Spinal cord (tissue), 9 donors: ENCODE measurements at regions not wholly inside any gene's neighbourhood (a gene's known extent, or its start where the extent isn't known, plus 50 kb on each side); places are given as distances from the start of the nearest gene placed in this dataset.
"Not testable (repeated sequence)": the region's sequence is repeated elsewhere in the genome, so short reads cannot be mapped to it uniquely, and the experiment has no call there.

Source experiments
- DNase-seq, 6 donors: peaks; one replicate each; pipeline versions ENCODE4 v3.0.0 to v3.0.0-alpha.2; 2013 to 2015; ENCODE audit warnings: low spot score in 6 of 6, low read depth in 4 of 6
- H3K27ac ChIP-seq: one replicate; pipeline ENCODE4 v1.5.1; 2013; ENCODE audit warnings: low read depth, low read length, control low read depth
- H3K27me3 ChIP-seq: one replicate; pipeline ENCODE4 v1.6.1; 2013; ENCODE audit warnings: low read length; ENCODE audit not compliant: control insufficient read depth, insufficient read depth
- H3K36me3 ChIP-seq: one replicate; pipeline ENCODE4 v1.6.1; 2013; ENCODE audit warnings: low read length; ENCODE audit not compliant: control insufficient read depth, insufficient read depth
- H3K4me1 ChIP-seq: one replicate; pipeline ENCODE4 v1.6.1; 2013; ENCODE audit warnings: low read length; ENCODE audit not compliant: control insufficient read depth, insufficient read depth
- H3K4me3 ChIP-seq: one replicate; pipeline ENCODE4 v1.5.1; 2013; ENCODE audit warnings: low read depth, low read length, control low read depth
- H3K9me3 ChIP-seq: one replicate; pipeline ENCODE4 v1.6.1; 2013; ENCODE audit warnings: low read length; ENCODE audit not compliant: control insufficient read depth, insufficient read depth
- WGBS: methylation state at CpG from one replicate; pipeline ENCODE4 v1.1.5; 2013; ENCODE audit warnings: missing lambda C conversion rate; ENCODE audit not compliant: insufficient coverage; 5-methylcytosine and 5-hydroxymethylcytosine counted together
- donor health status: healthy.

DNA sequence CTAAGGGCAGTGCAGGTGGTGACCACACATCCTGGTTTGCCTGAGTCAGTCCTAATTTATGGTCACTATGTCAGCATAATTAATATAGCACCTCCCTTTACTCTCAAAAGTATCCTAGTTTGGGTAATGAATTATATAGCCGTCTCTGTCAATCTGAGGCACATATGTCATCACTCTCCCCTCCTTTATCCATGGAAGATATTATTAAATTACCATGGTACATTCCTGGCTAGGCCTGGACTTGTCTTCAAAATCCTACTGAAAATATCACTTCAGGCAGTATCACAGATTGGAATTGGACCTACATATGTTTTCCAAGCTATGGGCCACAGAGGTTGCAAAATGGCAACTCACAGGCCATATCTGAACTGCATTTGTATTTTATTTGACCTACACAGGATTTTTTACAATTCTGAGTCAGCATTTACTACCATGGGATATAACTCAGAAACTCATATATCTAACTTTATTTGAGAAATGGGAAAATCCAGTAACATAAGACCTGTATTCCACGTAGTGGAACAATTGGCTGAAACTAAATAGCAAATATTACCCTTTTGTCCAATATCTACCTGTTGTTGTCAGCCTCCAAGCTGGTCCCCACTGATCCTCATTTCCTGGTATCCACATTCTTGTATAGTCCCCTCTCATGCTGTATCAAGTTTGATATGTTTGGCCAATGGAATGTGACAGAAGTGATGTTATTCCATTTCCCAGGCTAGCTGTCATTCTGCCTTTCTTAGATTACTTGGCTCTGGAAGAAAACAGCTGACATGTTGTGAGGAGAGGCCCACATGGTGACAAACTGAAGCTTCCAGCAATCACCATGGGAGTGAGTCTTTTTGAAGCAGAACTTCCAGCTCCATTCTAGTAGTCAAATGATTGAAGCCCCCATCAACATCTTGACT is 102.5 kb upstream of the MDM1 start:
- WGBS, result 100% methylated on average over 1 of the region's 2 CpGs
- Histone ChIP-seq H3K36me3 (no peaks in the 10 kb centered on the region), H3K27me3 (no peaks in the 10 kb centered on the region), H3K4me3 (no peak overlapping the region), H3K9me3 (no peaks in the 10 kb centered on the region), H3K4me1 (peaks cover 5% of the 10 kb centered on the region), H3K27ac (no peak overlapping the region)
- DNase-seq, result no peak

GRCh38 chr12:68435299-68435637 is 103.1 kb upstream of the MDM1 start:
- H3K9me3 ChIP-seq, result no peaks in the 10 kb centered on the region
- H3K27ac ChIP-seq, result no peak overlapping the region
- H3K4me1 ChIP-seq, result peaks cover 5% of the 10 kb centered on the region
- H3K4me3 ChIP-seq, result no peak overlapping the region
- WGBS, result no CpG with 5 or more reads among the region's 1 CpG
- H3K27me3 ChIP-seq, result no peaks in the 10 kb centered on the region
- no peak for DNase-seq
- no peaks in the 10 kb centered on the region for H3K36me3 ChIP-seq

GRCh38 chr12:68435816-68436215 is 103.7 kb upstream of the MDM1 start:
- Histone ChIP-seq H3K27me3 (no peaks in the 10 kb centered on the region), H3K4me1 (peaks cover 5% of the 10 kb centered on the region), H3K27ac (no peak overlapping the region), H3K36me3 (no peaks in the 10 kb centered on the region), H3K4me3 (no peak overlapping the region), H3K9me3 (no peaks in the 10 kb centered on the region)
- WGBS, result no CpG with 5 or more reads among the region's 2 CpGs
- no peak for DNase-seq

DNA sequence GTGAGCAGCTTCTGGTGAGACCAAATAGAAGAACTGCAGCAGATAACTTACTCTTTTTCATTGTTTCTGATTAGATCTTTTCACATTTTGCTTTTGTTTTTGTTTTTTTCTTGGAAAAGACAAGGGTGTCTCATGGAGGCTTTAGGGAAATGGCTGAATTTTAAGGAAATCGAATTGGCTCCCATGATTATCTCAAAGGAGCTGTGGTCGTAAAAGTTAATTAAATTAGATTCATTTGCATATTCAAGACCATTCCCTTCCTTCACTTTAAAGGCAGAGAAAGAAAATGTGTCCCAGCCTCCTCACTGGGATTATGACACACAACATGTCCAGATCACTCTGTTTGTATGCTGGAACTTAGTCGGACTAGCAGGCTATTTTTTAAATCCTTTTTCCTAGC is 106.4 kb upstream of the MDM1 start:
- no peak overlapping the region for H3K27ac ChIP-seq
- no CpG with 5 or more reads among the region's 3 CpGs for WGBS
- no peaks in the 10 kb centered on the region for H3K9me3 ChIP-seq
- H3K36me3 ChIP-seq, result no peaks in the 10 kb centered on the region
- H3K4me3 ChIP-seq, result no peak overlapping the region
- no peaks in the 10 kb centered on the region for H3K27me3 ChIP-seq
- peaks cover 5% of the 10 kb centered on the region for H3K4me1 ChIP-seq
- peak in 2 of 6 donors; percentile 26 to 91 for DNase-seq

DNA sequence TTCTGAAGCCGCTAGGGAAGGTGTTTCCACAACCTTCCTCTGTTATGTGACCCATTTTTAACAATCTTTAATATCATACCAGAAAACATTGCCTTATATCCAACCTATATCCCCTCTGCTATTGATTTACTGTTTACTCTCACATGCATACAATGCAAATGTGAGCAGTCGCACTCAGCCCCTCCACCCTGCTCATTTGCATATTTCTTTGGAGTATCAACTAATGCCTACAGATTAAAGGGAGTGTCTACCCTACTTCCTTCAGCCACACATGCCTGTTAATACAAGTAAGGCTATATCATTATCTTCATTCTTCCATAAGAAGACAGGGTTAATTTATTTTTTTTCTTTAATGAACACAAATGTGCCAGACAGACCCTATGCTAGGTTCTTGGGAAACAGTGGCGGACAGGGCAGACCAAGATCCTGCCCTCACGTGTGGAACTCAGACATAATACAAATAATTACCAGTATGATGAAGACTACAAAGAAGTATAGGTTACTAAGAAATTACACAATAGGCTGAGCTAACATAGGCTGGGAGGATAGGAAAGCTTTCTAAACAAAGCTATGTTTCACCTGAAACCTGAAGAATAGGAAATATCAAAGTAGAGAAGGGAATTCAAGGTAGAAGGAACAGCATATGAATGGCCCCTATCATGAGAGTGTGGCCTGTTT is 107.3 kb upstream of the MDM1 start:
- H3K4me3 ChIP-seq, result no peak overlapping the region
- no peaks in the 10 kb centered on the region for H3K36me3 ChIP-seq
- H3K9me3 ChIP-seq, result no peaks in the 10 kb centered on the region
- no peak overlapping the region for H3K27ac ChIP-seq
- H3K27me3 ChIP-seq, result no peaks in the 10 kb centered on the region
- DNase-seq, result no peak
- H3K4me1 ChIP-seq, result peaks cover 5% of the 10 kb centered on the region
- WGBS, result 57% methylated on average over 1 of the region's 4 CpGs

DNA sequence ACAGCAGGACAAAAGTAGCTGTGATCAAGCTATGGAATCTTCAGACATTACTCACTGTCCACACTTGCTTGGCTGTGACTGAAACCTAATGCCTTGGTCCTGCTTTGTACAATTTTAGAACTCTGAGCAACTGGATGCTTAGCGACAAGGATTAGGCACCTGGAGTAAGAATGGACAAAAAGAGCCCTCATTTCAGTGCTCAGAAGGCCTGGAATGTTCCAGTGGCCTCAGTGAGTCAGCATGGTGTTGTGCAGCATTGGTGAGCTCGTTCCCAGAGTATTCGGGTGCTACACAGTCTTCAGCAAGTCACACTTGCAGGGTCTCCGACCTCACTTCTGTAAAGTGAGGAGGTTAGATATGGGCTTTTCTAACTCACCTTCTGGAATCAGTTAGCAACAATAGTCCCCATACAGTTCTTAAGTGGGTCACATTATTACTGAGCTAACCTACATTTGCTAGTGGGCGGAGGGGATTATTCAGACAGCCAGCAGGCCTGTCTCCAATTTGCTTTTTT is 108.0 kb upstream of the MDM1 start:
- Histone ChIP-seq H3K27me3 (no peaks in the 10 kb centered on the region), H3K4me3 (no peak overlapping the region), H3K4me1 (peaks cover 5% of the 10 kb centered on the region), H3K27ac (no peak overlapping the region), H3K9me3 (no peaks in the 10 kb centered on the region), H3K36me3 (no peaks in the 10 kb centered on the region)
- WGBS, result 84% methylated on average over 3 of the region's 5 CpGs
- DNase-seq, result no peak

DNA sequence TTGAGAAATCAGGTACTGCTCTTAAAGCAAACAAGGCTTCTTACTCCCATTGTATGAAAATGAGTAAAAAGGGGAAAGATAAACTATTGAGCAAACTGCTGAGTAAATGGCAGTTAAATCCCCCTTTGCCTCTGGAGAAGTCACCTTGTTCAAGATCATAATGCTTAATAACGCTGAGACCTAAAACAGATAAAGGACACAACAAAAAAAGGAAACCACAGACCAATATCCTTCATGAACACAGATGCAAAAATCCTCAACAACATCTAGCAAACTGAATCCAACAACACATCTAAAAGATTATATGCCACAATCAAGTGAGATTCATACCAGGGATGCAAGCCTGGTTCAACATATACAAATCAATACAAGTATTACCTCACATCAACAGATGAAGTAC is 109.0 kb upstream of the MDM1 start:
- peaks cover 5% of the 10 kb centered on the region for H3K4me1 ChIP-seq
- H3K9me3 ChIP-seq, result no peaks in the 10 kb centered on the region
- H3K36me3 ChIP-seq, result no peaks in the 10 kb centered on the region
- H3K4me3 ChIP-seq, result no peak overlapping the region
- no peaks in the 10 kb centered on the region for H3K27me3 ChIP-seq
- H3K27ac ChIP-seq, result no peak overlapping the region
- no peak for DNase-seq
- WGBS, result 100% methylated on average over 1 of the region's 1 CpG

GRCh38 chr12:68442353-68442972 is 110.3 kb upstream of the MDM1 start:
- not testable (repeated sequence) for DNase-seq, H3K27me3 ChIP-seq, H3K9me3 ChIP-seq, H3K36me3 ChIP-seq, H3K4me3 ChIP-seq, H3K27ac ChIP-seq, H3K4me1 ChIP-seq
- no CpG with 5 or more reads among the region's 3 CpGs for WGBS

DNA sequence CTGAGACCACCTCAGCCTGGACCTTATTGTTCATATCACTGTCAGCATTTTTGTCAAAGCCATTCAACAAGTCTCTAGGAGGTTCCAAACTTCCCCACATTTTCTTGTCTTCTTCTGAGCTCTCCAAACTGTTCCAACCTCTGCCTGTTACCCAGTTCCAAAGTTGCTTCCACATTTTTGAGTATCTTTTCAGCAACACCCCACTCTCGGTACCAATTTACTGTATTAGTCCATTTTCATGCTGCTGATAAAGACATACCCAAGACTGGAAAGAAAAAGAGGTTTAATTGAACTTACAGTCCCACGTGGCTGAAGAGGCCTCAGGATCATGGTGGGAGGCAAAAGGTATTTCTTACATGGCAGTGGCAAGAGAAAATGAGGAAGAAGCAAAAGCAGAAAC is 111.5 kb upstream of the MDM1 start:
- H3K4me3 ChIP-seq, H3K9me3 ChIP-seq, H3K27me3 ChIP-seq, DNase-seq, H3K36me3 ChIP-seq, H3K27ac ChIP-seq, H3K4me1 ChIP-seq: not testable (repeated sequence)
- WGBS, result no CpG with 5 or more reads among the region's 2 CpGs
